ENCODE measurements at regions not wholly inside any gene's neighbourhood (a gene's known extent, or its start where the extent isn't known, plus 50 kb on each side); places are given as distances from the start of the nearest gene placed in this dataset.

DNA sequence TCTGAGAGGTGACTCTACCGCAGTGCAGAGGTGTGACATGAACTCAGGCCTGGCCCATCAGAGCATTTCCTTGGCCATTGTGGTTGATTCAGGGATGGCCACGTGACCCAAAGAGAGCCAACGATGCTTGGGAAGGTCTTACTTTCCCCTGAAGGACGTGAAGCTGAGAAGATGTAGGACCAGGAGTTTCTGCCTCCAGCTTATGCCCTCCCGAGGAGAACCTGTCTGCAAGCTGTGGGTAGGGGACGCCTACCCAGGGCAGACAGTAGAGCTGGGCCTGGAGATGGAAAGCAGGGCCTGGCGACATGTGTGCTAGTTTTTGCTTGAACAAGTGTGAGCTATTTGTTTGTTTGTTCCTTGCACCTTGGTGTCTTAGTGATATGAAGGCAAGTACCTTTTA lies 89.4 kb downstream of the RPLP1 start:
- H3K4me3 ChIP-seq (ENCODE audit: low read depth, low read length): no peak overlapping the region
- no peak for DNase-seq (ENCODE audit: low read depth)
- TF ChIP-seq, protein P1, sequence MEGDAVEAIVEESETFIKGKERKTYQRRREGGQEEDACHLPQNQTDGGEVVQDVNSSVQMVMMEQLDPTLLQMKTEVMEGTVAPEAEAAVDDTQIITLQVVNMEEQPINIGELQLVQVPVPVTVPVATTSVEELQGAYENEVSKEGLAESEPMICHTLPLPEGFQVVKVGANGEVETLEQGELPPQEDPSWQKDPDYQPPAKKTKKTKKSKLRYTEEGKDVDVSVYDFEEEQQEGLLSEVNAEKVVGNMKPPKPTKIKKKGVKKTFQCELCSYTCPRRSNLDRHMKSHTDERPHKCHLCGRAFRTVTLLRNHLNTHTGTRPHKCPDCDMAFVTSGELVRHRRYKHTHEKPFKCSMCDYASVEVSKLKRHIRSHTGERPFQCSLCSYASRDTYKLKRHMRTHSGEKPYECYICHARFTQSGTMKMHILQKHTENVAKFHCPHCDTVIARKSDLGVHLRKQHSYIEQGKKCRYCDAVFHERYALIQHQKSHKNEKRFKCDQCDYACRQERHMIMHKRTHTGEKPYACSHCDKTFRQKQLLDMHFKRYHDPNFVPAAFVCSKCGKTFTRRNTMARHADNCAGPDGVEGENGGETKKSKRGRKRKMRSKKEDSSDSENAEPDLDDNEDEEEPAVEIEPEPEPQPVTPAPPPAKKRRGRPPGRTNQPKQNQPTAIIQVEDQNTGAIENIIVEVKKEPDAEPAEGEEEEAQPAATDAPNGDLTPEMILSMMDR (IDR thresholded peaks at IDR 0.05; ENCODE audit: insufficient read depth, low read depth, low read length, missing control alignments): no peak

DNA sequence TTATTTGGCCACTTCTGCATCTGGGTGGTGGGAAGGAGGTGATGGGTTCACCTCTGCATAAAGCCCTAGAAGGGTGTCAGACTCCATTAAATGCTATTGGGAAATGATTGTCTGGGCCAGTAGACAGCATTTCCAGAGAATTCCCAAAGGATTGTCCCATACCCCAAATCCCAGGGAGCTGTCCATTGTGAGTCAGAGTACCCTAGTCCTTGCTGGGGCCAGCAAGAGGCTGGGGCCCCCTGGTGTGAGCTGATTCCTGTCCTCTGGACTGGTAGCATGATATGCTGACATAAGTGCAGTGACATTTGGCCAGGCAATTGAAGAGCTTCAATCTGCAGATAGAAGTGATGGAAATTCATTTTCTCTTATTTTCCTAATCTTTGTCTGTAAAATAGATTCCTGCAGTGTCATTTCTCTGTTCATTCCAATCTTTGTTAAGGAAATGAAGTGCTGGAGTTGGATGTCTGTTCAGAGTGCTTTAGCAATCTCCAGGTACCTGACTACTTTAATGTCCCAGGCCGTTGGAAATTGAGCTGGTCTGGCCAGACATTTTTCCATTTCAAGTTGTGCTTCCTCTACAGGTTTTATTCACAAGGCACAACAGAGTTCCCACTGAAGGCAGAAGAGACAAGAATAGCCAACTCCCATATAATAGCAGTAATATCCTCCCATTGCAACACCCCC lies 91.2 kb downstream of the RPLP1 start:
- H3K4me3 ChIP-seq (ENCODE audit: low read depth, low read length): no peak overlapping the region
- TF ChIP-seq, protein P1 (IDR thresholded peaks at IDR 0.05; ENCODE audit: insufficient read depth, low read depth, low read length, missing control alignments): no peak
- DNase-seq (ENCODE audit: low read depth): no peak

DNA sequence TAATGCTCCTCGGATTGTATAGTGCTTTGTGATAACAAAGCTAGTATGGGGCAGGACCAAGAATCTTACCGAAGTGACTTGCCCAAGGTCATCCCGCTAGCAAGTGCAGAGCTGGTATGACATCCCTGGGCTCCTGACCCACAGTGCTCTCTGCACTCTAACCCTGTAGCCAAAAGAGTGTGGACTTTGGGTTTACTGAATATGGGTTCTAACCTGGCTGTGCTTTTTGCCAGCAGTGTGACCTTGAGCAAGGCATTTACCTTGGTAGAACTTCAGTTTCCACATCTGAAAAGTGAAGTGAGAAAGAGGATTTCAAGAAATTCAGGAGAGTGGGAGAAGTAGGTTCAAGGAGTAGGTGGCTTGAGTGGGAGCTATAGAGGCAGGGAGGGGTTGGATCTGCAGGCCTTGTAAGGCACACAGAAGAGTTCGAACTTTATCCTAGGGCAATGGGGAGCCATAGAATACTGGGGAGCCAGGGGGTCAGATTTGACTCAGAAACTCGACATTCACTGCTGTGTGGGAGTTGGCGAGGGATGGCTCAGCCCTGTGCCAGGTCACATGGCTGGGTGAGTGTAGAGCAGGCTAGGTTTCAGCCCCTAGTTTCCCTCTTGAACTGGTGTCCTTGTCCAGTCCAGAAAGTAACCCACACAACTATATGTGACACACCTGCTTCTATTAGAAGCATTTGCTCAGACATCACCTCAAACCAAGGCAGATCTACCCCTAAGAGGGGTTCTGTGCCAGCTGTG lies 91.9 kb downstream of the RPLP1 start:
- no peak overlapping the region for H3K4me3 ChIP-seq (ENCODE audit: low read depth, low read length)

DNA sequence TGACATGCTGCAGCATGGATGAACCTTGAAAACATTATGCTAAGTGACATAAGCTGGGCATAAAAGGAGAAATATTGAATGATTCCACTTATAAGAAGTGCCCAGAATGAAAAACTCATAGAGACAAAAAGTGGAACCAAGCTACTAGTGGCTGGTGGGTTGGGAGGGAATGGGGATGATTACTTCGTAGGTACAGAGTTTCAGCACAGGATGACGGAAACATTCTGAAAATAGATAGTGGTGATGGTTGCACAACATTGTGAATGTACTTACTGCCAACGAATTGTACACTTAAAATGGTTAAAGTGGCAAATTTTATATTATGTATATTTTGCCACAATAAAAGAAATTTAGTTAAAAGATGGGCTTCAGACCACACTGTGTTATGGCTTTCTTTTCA lies 93.6 kb downstream of the RPLP1 start:
- TF ChIP-seq, protein P1 (IDR thresholded peaks at IDR 0.05; ENCODE audit: insufficient read depth, low read depth, low read length, missing control alignments): no peak
- no peak for DNase-seq (ENCODE audit: low read depth)
- H3K4me3 ChIP-seq (ENCODE audit: low read depth, low read length): no peak overlapping the region

More for the DNA sequence above, 91.9 kb downstream of the RPLP1 start:
- DNase-seq (ENCODE audit: low read depth): no peak
- TF ChIP-seq, protein P1 (IDR thresholded peaks at IDR 0.05; ENCODE audit: insufficient read depth, low read depth, low read length, missing control alignments): no peak

DNA sequence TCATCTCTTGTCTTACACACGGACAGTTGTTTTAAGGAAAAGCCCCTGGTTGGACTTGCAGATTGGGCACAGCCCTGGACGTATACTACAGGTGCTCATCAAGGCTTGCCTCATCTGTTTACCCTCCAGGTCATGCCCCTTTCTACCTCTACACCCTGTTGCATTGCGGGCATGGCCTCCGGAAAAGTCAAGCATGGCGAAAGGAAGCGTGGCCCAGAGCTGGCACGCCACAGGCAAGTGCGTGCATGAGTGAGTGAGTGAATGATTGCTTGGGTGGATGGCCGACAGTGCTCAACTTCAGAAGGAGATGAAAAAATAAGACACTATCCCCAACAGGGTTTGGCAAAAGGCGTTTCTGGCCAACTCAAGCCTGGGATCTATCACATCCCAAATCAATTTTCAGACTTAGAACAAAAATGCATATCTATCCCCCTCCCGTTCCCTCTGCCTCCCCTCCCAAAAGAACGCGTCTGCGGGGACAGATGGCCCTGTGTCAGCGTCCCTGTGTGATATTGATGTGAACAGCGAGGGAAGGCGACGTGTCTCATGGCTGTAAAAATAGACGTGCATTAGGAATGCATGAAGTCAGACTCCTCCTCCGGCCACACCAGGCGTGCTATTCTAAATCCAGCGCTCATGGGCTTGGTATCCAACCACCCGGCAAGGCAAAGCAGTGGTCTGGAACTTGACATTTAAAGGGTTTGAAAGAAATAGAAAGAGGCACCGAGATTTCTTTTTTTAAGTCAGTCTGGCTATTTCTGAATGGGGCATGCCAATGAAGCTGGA lies 96.0 kb downstream of the RPLP1 start:
- DNase-seq (ENCODE audit: low read depth): no peak
- H3K4me3 ChIP-seq (ENCODE audit: low read depth, low read length): no peak overlapping the region
- TF ChIP-seq, protein P1 (IDR thresholded peaks at IDR 0.05; ENCODE audit: insufficient read depth, low read depth, low read length, missing control alignments): no peak

DNA sequence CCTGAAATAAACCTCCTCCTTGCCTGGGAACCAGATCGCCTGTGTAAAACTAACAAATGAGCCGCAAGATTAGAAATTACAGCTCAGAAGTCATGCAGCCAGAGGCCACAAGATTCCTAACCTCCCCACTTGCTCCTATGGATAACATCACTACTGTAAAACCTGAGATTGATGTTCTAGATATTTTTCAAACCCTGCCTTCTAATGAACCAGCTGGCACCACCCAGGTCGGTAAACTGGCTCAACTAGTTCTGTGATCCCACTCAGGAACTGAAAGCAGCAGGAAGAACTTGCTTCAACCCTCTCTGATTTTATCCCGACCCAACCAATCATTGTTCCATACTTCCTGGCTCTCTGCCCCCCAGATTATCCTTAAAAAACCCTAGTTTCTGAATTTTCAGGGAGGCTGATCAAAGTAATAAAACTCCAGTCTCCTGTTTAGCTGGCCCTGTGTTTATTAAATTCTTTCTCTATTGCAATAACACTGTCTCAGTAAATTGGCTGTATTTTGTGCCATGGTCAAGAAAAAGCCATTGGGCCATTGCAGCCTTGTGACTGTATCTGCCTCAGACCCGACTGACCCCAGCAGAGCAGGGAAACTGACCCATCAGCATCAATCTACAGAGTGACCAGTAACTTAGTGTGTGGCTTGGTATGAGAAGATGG lies 98.9 kb downstream of the RPLP1 start:
- DNase-seq (ENCODE audit: low read depth): no peak
- H3K4me3 ChIP-seq (ENCODE audit: low read depth, low read length): no peak overlapping the region
- TF ChIP-seq, protein P1 (IDR thresholded peaks at IDR 0.05; ENCODE audit: insufficient read depth, low read depth, low read length, missing control alignments): no peak

All from GM12865 (cell line).